Stimulated activated CD8-positive, alpha-beta memory T cell treated with anti-CD3 and anti-CD28 coated beads, Interleukin-4, amount 100 ng/mL, for 4 hours (primary cell): ENCODE measurements at regions not wholly inside any gene's neighbourhood (a gene's known extent, or its start where the extent isn't known, plus 50 kb on each side); places are given as distances from the start of the nearest gene placed in this dataset.

ENCODE experiments used
- DNase-seq, 2 donors: peaks; one replicate each; pipeline ENCODE4 v3.0.0-alpha.2; 2020; ENCODE audit warnings: low read depth in 2 of 2, low spot score in 1 of 2

- no peak for DNase-seq
Measured at GRCh38 chr10:29857843-29858701, 201.3 kb downstream of the JCAD start.

GRCh38 chr10:29856295-29856694, 203.1 kb downstream of the JCAD start:
- no peak for DNase-seq

- no peak for DNase-seq
Measured at GRCh38 chr10:29853913-29854312, 205.5 kb downstream of the JCAD start.

- DNase-seq, result no peak
Measured at GRCh38 chr10:29851241-29851640, 208.1 kb downstream of the JCAD start.

- no peak for DNase-seq
Measured at GRCh38 chr10:29850371-29850770, 209.0 kb downstream of the JCAD start.

GRCh38 chr10:29849886-29850285, 209.5 kb downstream of the JCAD start:
- DNase-seq, result no peak

GRCh38 chr10:29849126-29849833, 210.1 kb downstream of the JCAD start:
- no peak for DNase-seq

- DNase-seq, result no peak
Measured at GRCh38 chr10:29846881-29847280, 212.1 kb upstream of the SVIL start.

- no peak for DNase-seq
Measured at GRCh38 chr10:29845166-29845565, 210.4 kb upstream of the SVIL start.

GRCh38 chr10:29843143-29843542, 208.4 kb upstream of the SVIL start:
- DNase-seq, result no peak

GRCh38 chr10:29841724-29842649, 207.2 kb upstream of the SVIL start:
- DNase-seq, result no peak

GRCh38 chr10:29840516-29841276, 205.9 kb upstream of the SVIL start:
- no peak for DNase-seq

- no peak for DNase-seq
Measured at GRCh38 chr10:29839826-29840515, 205.2 kb upstream of the SVIL start.

GRCh38 chr10:29838539-29838938, 203.8 kb upstream of the SVIL start:
- DNase-seq, result no peak

GRCh38 chr10:29837586-29837985, 202.8 kb upstream of the SVIL start:
- DNase-seq, result no peak

- no peak for DNase-seq
Measured at GRCh38 chr10:29836396-29836795, 201.6 kb upstream of the SVIL start.

- no peak for DNase-seq
Measured at GRCh38 chr10:29835055-29835454, 200.3 kb upstream of the SVIL start.

- DNase-seq, result no peak
Measured at GRCh38 chr10:29830531-29831512, 196.1 kb upstream of the SVIL start.

- no peak for DNase-seq
Measured at GRCh38 chr10:29829776-29830175, 195.0 kb upstream of the SVIL start.
